ENCODE measurements at regions not wholly inside any gene's neighbourhood (a gene's known extent, or its start where the extent isn't known, plus 50 kb on each side); places are given as distances from the start of the nearest gene placed in this dataset.
"Not testable (repeated sequence)": the region's sequence is repeated elsewhere in the genome, so short reads cannot be mapped to it uniquely, and the experiment has no call there.

- no peak for DNase-seq
Measured at GRCh38 chr14:86944434-86944833, 1048.5 kb downstream of the GALC start.

- no peak for DNase-seq
Measured at GRCh38 chr14:86943391-86944365, 1049.3 kb downstream of the GALC start.

- DNase-seq = no peak
Measured at GRCh38 chr14:86942936-86943335, 1050.0 kb downstream of the GALC start.

- no peak for DNase-seq
Measured at GRCh38 chr14:86940106-86940505, 1052.9 kb downstream of the GALC start.

- no peak for DNase-seq
Measured at GRCh38 chr14:86938320-86938719, 1054.7 kb downstream of the GALC start.

GRCh38 chr14:86936556-86936955 is 1056.4 kb downstream of the GALC start:
- DNase-seq = no peak

GRCh38 chr14:86935241-86935885 is 1057.6 kb downstream of the GALC start:
- DNase-seq = no peak

- no peak for DNase-seq
Measured at GRCh38 chr14:86933958-86934595, 1058.9 kb downstream of the GALC start.

- DNase-seq = no peak
Measured at GRCh38 chr14:86933460-86933859, 1059.5 kb downstream of the GALC start.

GRCh38 chr14:86915406-86915805 is 1077.6 kb downstream of the GALC start:
- DNase-seq = no peak

- DNase-seq = no peak
Measured at GRCh38 chr14:86912709-86913108, 1080.3 kb downstream of the GALC start.

- DNase-seq = no peak
Measured at GRCh38 chr14:86911486-86911885, 1081.5 kb downstream of the GALC start.

GRCh38 chr14:86905386-86905926 is 1087.5 kb downstream of the GALC start:
- not testable (repeated sequence) for DNase-seq

- no peak for DNase-seq
Measured at GRCh38 chr14:86902176-86902950, 1090.6 kb downstream of the GALC start.

GRCh38 chr14:86897704-86898513 is 1095.1 kb downstream of the GALC start:
- no peak for DNase-seq

GRCh38 chr14:86897224-86897623 is 1095.8 kb downstream of the GALC start:
- no peak for DNase-seq

- DNase-seq = no peak
Measured at GRCh38 chr14:86896701-86897100, 1096.3 kb downstream of the GALC start.

- DNase-seq = no peak
Measured at GRCh38 chr14:86892152-86892956, 1100.6 kb downstream of the GALC start.

- no peak for DNase-seq
Measured at GRCh38 chr14:86885280-86885679, 1107.7 kb downstream of the GALC start.

GRCh38 chr14:86884498-86884897 is 1108.5 kb downstream of the GALC start:
- no peak for DNase-seq

GRCh38 chr14:86882818-86883217 is 1110.2 kb downstream of the GALC start:
- no peak for DNase-seq
